Transverse colon (tissue), 4 donors: ENCODE measurements at regions not wholly inside any gene's neighbourhood (a gene's known extent, or its start where the extent isn't known, plus 50 kb on each side); places are given as distances from the start of the nearest gene placed in this dataset.
A peak's percentile ranks its signal among the peaks of the same experiment; 100 is the strongest.

Experiments used
- DNase-seq: peaks from one replicate; pipeline ENCODE4 v3.0.0-alpha.2; 2019
- H3K27ac ChIP-seq, 4 donors: fragments of 200-600 bp; sonication (generic); 2 replicates each; pipeline ENCODE4 v1.5.1; 2016 to 2018; ENCODE audit warnings: inconsistent platforms in 4 of 4
- H3K27me3 ChIP-seq: fragments of 200-600 bp; sonication (generic); 2 replicates; pipeline ENCODE4 v1.5.1; 2017; ENCODE audit warnings: inconsistent platforms
- H3K36me3 ChIP-seq, 4 donors: fragments of 200-600 bp; sonication (generic); 2 replicates each; pipeline ENCODE4 v1.5.1; 2017 to 2019; ENCODE audit warnings: inconsistent platforms in 4 of 4
- H3K4me1 ChIP-seq, 4 donors: fragments of 200-600 bp; sonication (generic); 2 replicates each; pipeline ENCODE4 v1.5.1; 2017 to 2020; ENCODE audit warnings: inconsistent platforms in 4 of 4
- H3K4me3 ChIP-seq, 4 donors: fragments of 200-600 bp; sonication (generic); 1 replicate in 1 of 4; 2 replicates in 3 of 4; pipeline versions ENCODE4 v1.5.1 to v1.6.1; 2017 to 2019; ENCODE audit warnings: inconsistent platforms in 4 of 4
- H3K9me3 ChIP-seq, 2 donors: fragments of 200-600 bp; sonication (generic); 2 replicates each; pipeline ENCODE4 v1.5.1; 2017 to 2019; ENCODE audit warnings: inconsistent platforms in 2 of 2
- CTCF ChIP-seq, 5 experiments: fragments of 200-600 bp in 3 of 5; fragments of 450-650 bp in 2 of 5; sonication (generic) in 3 of 5; IDR thresholded peaks; 1 replicate in 2 of 5; 2 replicates in 3 of 5; pipeline ENCODE4 v1.5.1; 2016 to 2017; ENCODE audit warnings: antibody characterized with exemption in 5 of 5, inconsistent platforms in 3 of 5, mild to moderate bottlenecking in 2 of 5, moderate library complexity in 1 of 5
- EP300 ChIP-seq: sonication (generic); formaldehyde crosslinking; IDR thresholded peaks from one replicate; pipeline ENCODE4 v1.6.1; 2017; ENCODE audit warnings: antibody characterized with exemption, low read depth
- POLR2A ChIP-seq: fragments of 450-650 bp; IDR thresholded peaks from one replicate; pipeline ENCODE4 v1.6.1; 2016; ENCODE audit warnings: antibody characterized with exemption, mild to moderate bottlenecking, moderate library complexity
- POLR2AphosphoS5 ChIP-seq, 3 donors: sonication (generic); formaldehyde crosslinking; IDR thresholded peaks; one replicate each; pipeline ENCODE4 v1.6.1; 2016; ENCODE audit warnings: antibody characterized with exemption in 3 of 3
- WGBS, 2 donors: methylation state at CpG; one replicate each; pipeline ENCODE4 v1.1.5; 2018; ENCODE audit warnings: low coverage in 1 of 2; 5-methylcytosine and 5-hydroxymethylcytosine counted together
- in situ Hi-C, 4 donors: fragments of 200-750 bp; cut with MboI; loops; one replicate each; pipeline versions ENCODE4 v1.15.0 to v1.15.1; 2017; ENCODE audit warnings: low sequenced_read_pairs in 3 of 4, low pct_ligation_motif_present in 1 of 4, low pct_unique_long_range_greater_than_20kb in 1 of 4
- intact Hi-C: fragments of 100-400 bp; cut with DNase I; formaldehyde crosslinking; loops from one replicate; pipeline ENCODE4 v1.15.1; 2023; ENCODE audit warnings: low total_unique reads

- no peak for DNase-seq
These were observed 396.6 kb downstream of the BRINP2 start for GRCh38 chr1:177567393-177567792.

GRCh38 chr1:177566495-177566894 lies 395.7 kb downstream of the BRINP2 start:
- Histone ChIP-seq H3K4me1 (peaks cover 0 to 6% (median 2%) of the 10 kb centered on the region in 4 donors), H3K9me3 (no peaks in the 10 kb centered on the region), H3K27me3 (no peaks in the 10 kb centered on the region), H3K36me3 (no peaks in the 10 kb centered on the region), H3K27ac (peak overlapping the region in 2 of 4 donors; percentile 13 to 49), H3K4me3 (no peak overlapping the region)
- TF ChIP-seq CTCF (IDR thresholded peaks at IDR 0.05) (no peak), POLR2A (no peak), POLR2AphosphoS5 (IDR thresholded peaks at IDR 0.05) (no peak), EP300 (no peak)
- in situ Hi-C loops: no loop called here
- DNase-seq: peak; percentile 13
- intact Hi-C loops: no loop called here
- 21% methylated on average over 3 of the region's 3 CpGs for WGBS, 2 donors

More at GRCh38 chr1:177567393-177567792, 396.6 kb downstream of the BRINP2 start:
- Histone ChIP-seq H3K36me3 (no peaks in the 10 kb centered on the region), H3K4me3 (no peak overlapping the region), H3K4me1 (peaks cover 0 to 11% (median 2%) of the 10 kb centered on the region in 4 donors), H3K27me3 (no peaks in the 10 kb centered on the region), H3K27ac (no peak overlapping the region), H3K9me3 (no peaks in the 10 kb centered on the region)
- no peak for TF ChIP-seq POLR2A
- TF ChIP-seq CTCF (IDR thresholded peaks at IDR 0.05): peak in 4 of 5 experiments; percentile 13 to 32 (median 26)
- 71 to 88% methylated on average over 1 of the region's 1 CpG for WGBS, 2 donors
- in situ Hi-C loops: no loop called here
- intact Hi-C loops: no loop called here

GRCh38 chr1:177561436-177561835 lies 390.7 kb downstream of the BRINP2 start:
- DNase-seq: no peak
- H3K4me1 ChIP-seq: no peaks in the 10 kb centered on the region
- no peak overlapping the region for H3K27ac ChIP-seq
- in situ Hi-C loops: no loop called here
- H3K36me3 ChIP-seq: no peaks in the 10 kb centered on the region
- no peak for TF ChIP-seq CTCF (IDR thresholded peaks at IDR 0.05)
- TF ChIP-seq POLR2AphosphoS5 (IDR thresholded peaks at IDR 0.05): no peak
- no peak for TF ChIP-seq POLR2A
- TF ChIP-seq EP300: no peak
- intact Hi-C loops: no loop called here
- 76 to 85% methylated on average over 1 of the region's 1 CpG for WGBS, 2 donors
- H3K9me3 ChIP-seq: no peaks in the 10 kb centered on the region
- H3K27me3 ChIP-seq: no peaks in the 10 kb centered on the region
- H3K4me3 ChIP-seq: no peak overlapping the region

GRCh38 chr1:177558372-177558771 lies 387.6 kb downstream of the BRINP2 start:
- H3K4me1 ChIP-seq: no peaks in the 10 kb centered on the region
- 86 to 100% methylated on average over 1 of the region's 1 CpG for WGBS, 2 donors
- H3K27ac ChIP-seq: no peak overlapping the region
- no peaks in the 10 kb centered on the region for H3K36me3 ChIP-seq
- H3K27me3 ChIP-seq: no peaks in the 10 kb centered on the region
- no peak overlapping the region for H3K4me3 ChIP-seq
- DNase-seq: no peak
- no peak for TF ChIP-seq CTCF (IDR thresholded peaks at IDR 0.05)
- TF ChIP-seq EP300: no peak
- no peak for TF ChIP-seq POLR2AphosphoS5 (IDR thresholded peaks at IDR 0.05)
- no peak for TF ChIP-seq POLR2A
- peaks cover 0 to 4% of the 10 kb centered on the region in 2 donors for H3K9me3 ChIP-seq
- intact Hi-C loops: no loop called here
- in situ Hi-C loops: no loop called here
